ENCODE measurements at regions not wholly inside any gene's neighbourhood (a gene's known extent, or its start where the extent isn't known, plus 50 kb on each side); places are given as distances from the start of the nearest gene placed in this dataset.
A peak's percentile ranks its signal among the peaks of the same experiment; 100 is the strongest.

DNA sequence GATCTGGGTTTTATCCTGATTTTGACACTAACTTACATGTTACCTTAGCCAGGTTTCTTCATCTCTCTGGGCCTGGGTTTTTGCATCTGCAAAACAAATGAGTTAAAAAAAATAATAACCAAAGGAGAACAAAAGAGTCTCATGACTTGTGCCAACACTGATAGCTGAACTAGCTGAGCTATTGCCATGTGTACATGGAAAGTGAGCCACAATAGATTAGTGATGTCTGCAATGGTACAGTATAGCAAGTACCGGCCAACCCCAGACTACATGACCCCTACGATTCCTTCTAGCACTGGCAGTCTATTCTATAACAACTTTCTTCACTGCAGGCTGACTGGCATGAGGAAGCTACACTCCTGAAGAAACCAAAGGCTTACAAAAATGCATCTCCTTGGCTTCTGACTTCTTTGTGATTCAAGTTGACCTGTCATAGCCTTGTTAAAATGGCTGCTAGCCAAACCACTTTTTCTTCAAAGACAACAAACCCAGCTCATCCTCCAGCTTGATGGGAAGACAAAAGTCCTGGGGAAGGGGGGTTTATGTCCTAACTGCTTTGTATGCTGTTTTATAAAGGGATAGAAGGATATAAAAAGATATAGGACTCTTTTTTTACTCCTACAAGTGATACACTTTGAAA is 123.7 kb downstream of the DAD1 start:
- 98% methylated on average over 2 of the region's 2 CpGs for WGBS (ENCODE audit: insufficient coverage, insufficient replicate concordance, low lambda C conversion rate, missing lambda C conversion rate)
- ChIA-PET RAD21 (ENCODE audit: unreplicated experiment) (interaction anchor here (0.7 to 4.2 kb wide), 29 partner anchors 8 to 188 kb away, joined by 3 to 37 read pairs (median 6); no protein-coding TSS in a partner anchor), POLR2A (interaction anchor here (0.6 to 2.4 kb wide), 12 partner anchors 12 to 424 kb away, joined by 3 to 10 read pairs (median 4); no protein-coding TSS in a partner anchor), SMC1A (ENCODE audit: uncharacterized antibody, unreplicated experiment) (interaction anchor here (0.7 to 31.5 kb wide), 30 partner anchors 8 to 184 kb away, joined by 3 to 912 read pairs (median 4); no protein-coding TSS in a partner anchor), CTCF (interaction anchor here (0.7 to 4.9 kb wide), 26 partner anchors 12 to 239 kb away, joined by 3 to 104 read pairs (median 6); no protein-coding TSS in a partner anchor)
- FAIRE-seq (no peak), ATAC-seq (peak; percentile 18), DNase-seq (ENCODE audit: low read depth, low spot score) (no peak)
- Histone ChIP-seq H3K9ac (ENCODE audit: control insufficient read depth, insufficient read depth, low read length) (no peak overlapping the region; the same call in 1 of the 2 replicates), H4K20me1 (ENCODE audit: control insufficient read depth, insufficient read depth) (no peaks in the 10 kb centered on the region), H3K4me3 (peak overlapping the region; percentile 21; the same call in 1 of the 2 replicates), H3K79me2 (ENCODE audit: control insufficient read depth, insufficient read depth, low read length) (no peaks in the 10 kb centered on the region), H3K4me2 (ENCODE audit: control insufficient read depth, insufficient read depth) (peak overlapping the region; percentile 97), H2AFZ (ENCODE audit: control insufficient read depth, low read depth, low read length) (no peak overlapping the region), H3K4me1 (ENCODE audit: control insufficient read depth, insufficient read depth, low read length) (peaks cover 63% of the 10 kb centered on the region), H3K9me3 (replicated peaks; ENCODE audit: control insufficient read depth, insufficient read depth, low read length) (no peaks in the 10 kb centered on the region; the same call in 2 of the 3 replicates), H3K27me3 (replicated peaks in 1 of 2; ENCODE audit: control insufficient read depth in 2 of 2, insufficient read depth in 2 of 2, low read length in 1 of 2) (no peaks in the 10 kb centered on the region), H3K36me3 (ENCODE audit: control insufficient read depth in 2 of 2, insufficient read depth in 2 of 2, low read length in 1 of 2) (no peaks in the 10 kb centered on the region), H3K27ac (ENCODE audit: control insufficient read depth, insufficient read depth) (peak overlapping the region; percentile 86)
- intact Hi-C loops (cut with micrococcal nuclease; ENCODE audit: unreplicated experiment): loop anchor here (2.0 kb wide), 1 partner anchor 17 kb away; no protein-coding TSS in a partner anchor
- no peak for TF ChIP-seq WRNIP1 (IDR thresholded peaks at IDR 0.05; ENCODE audit: borderline replicate concordance, low read depth, low read length)
- TF ChIP-seq, protein P1, sequence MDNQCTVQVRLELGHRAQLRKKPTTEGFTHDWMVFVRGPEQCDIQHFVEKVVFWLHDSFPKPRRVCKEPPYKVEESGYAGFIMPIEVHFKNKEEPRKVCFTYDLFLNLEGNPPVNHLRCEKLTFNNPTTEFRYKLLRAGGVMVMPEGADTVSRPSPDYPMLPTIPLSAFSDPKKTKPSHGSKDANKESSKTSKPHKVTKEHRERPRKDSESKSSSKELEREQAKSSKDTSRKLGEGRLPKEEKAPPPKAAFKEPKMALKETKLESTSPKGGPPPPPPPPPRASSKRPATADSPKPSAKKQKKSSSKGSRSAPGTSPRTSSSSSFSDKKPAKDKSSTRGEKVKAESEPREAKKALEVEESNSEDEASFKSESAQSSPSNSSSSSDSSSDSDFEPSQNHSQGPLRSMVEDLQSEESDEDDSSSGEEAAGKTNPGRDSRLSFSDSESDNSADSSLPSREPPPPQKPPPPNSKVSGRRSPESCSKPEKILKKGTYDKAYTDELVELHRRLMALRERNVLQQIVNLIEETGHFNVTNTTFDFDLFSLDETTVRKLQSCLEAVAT (IDR thresholded peaks at IDR 0.05): peak; percentile 80
- TF ChIP-seq, protein P2, sequence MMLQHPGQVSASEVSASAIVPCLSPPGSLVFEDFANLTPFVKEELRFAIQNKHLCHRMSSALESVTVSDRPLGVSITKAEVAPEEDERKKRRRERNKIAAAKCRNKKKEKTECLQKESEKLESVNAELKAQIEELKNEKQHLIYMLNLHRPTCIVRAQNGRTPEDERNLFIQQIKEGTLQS (IDR thresholded peaks at IDR 0.05; ENCODE audit: borderline replicate concordance, extremely low read depth, low read depth, low read length): no peak
- no peak for TF ChIP-seq NR2C1 (IDR thresholded peaks at IDR 0.05)
- TF ChIP-seq, protein P3, sequence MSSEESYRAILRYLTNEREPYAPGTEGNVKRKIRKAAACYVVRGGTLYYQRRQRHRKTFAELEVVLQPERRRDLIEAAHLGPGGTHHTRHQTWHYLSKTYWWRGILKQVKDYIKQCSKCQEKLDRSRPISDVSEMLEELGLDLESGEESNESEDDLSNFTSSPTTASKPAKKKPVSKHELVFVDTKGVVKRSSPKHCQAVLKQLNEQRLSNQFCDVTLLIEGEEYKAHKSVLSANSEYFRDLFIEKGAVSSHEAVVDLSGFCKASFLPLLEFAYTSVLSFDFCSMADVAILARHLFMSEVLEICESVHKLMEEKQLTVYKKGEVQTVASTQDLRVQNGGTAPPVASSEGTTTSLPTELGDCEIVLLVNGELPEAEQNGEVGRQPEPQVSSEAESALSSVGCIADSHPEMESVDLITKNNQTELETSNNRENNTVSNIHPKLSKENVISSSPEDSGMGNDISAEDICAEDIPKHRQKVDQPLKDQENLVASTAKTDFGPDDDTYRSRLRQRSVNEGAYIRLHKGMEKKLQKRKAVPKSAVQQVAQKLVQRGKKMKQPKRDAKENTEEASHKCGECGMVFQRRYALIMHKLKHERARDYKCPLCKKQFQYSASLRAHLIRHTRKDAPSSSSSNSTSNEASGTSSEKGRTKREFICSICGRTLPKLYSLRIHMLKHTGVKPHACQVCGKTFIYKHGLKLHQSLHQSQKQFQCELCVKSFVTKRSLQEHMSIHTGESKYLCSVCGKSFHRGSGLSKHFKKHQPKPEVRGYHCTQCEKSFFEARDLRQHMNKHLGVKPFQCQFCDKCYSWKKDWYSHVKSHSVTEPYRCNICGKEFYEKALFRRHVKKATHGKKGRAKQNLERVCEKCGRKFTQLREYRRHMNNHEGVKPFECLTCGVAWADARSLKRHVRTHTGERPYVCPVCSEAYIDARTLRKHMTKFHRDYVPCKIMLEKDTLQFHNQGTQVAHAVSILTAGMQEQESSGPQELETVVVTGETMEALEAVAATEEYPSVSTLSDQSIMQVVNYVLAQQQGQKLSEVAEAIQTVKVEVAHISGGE (CRISPR knock-in tag; IDR thresholded peaks at IDR 0.05): no peak
- no peak for TF ChIP-seq FOS (IDR thresholded peaks at IDR 0.05; ENCODE audit: borderline replicate concordance, extremely low read depth, insufficient read length)
- TF ChIP-seq POLR2AphosphoS5 (IDR thresholded peaks at IDR 0.05; ENCODE audit: low read length): no peak
- TF ChIP-seq SRF (IDR thresholded peaks at IDR 0.05; ENCODE audit: low read depth in 2 of 2, low read length in 2 of 2): 0 out of 4 replicates have a peak, but pooled peaks of 1 of the 2 experiments have one; percentile 21
- TF ChIP-seq MEF2B (IDR thresholded peaks at IDR 0.05; ENCODE audit: partially characterized antibody, poor library complexity, severe bottlenecking): no peak
- TF ChIP-seq, protein P4, sequence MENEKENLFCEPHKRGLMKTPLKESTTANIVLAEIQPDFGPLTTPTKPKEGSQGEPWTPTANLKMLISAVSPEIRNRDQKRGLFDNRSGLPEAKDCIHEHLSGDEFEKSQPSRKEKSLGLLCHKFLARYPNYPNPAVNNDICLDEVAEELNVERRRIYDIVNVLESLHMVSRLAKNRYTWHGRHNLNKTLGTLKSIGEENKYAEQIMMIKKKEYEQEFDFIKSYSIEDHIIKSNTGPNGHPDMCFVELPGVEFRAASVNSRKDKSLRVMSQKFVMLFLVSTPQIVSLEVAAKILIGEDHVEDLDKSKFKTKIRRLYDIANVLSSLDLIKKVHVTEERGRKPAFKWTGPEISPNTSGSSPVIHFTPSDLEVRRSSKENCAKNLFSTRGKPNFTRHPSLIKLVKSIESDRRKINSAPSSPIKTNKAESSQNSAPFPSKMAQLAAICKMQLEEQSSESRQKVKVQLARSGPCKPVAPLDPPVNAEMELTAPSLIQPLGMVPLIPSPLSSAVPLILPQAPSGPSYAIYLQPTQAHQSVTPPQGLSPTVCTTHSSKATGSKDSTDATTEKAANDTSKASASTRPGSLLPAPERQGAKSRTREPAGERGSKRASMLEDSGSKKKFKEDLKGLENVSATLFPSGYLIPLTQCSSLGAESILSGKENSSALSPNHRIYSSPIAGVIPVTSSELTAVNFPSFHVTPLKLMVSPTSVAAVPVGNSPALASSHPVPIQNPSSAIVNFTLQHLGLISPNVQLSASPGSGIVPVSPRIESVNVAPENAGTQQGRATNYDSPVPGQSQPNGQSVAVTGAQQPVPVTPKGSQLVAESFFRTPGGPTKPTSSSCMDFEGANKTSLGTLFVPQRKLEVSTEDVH (IDR thresholded peaks at IDR 0.05; ENCODE audit: low read depth, partially characterized antibody): no peak
- no peak for TF ChIP-seq KAT2A (conservative IDR thresholded peaks at IDR 0.05; ENCODE audit: control insufficient read depth, low read depth, low read length)
- no peak for TF ChIP-seq JUNB (IDR thresholded peaks at IDR 0.05)
- BruUV-seq (replicated peaks): TSS peak; percentile 88
- in situ Hi-C loops (cut with MboI): no loop called here
